ENCODE measurements at regions not wholly inside any gene's neighbourhood (a gene's known extent, or its start where the extent isn't known, plus 50 kb on each side); places are given as distances from the start of the nearest gene placed in this dataset.
"Not testable (repeated sequence)": the region's sequence is repeated elsewhere in the genome, so short reads cannot be mapped to it uniquely, and the experiment has no call there.

DNA sequence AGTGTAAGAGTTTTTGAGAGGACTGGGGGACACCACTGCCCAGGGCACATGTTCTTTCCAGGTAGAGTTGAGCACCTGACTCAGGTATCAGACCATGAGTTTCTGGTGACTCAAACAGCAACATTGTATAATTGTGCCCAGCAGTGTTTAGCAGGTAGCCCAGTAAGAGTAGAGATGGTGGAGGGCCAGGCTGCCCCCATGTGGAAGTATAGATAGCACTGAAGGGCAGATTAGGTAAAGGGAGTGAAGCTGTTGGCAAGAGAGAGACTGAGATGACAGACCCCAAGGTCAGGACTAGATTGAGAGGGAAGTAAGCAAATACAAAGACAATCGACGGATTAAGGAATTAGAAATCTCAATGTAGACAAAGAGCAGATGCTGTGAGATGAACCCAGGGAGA is 74.6 kb downstream of the TRIM42 start:
- no peak for DNase-seq

DNA sequence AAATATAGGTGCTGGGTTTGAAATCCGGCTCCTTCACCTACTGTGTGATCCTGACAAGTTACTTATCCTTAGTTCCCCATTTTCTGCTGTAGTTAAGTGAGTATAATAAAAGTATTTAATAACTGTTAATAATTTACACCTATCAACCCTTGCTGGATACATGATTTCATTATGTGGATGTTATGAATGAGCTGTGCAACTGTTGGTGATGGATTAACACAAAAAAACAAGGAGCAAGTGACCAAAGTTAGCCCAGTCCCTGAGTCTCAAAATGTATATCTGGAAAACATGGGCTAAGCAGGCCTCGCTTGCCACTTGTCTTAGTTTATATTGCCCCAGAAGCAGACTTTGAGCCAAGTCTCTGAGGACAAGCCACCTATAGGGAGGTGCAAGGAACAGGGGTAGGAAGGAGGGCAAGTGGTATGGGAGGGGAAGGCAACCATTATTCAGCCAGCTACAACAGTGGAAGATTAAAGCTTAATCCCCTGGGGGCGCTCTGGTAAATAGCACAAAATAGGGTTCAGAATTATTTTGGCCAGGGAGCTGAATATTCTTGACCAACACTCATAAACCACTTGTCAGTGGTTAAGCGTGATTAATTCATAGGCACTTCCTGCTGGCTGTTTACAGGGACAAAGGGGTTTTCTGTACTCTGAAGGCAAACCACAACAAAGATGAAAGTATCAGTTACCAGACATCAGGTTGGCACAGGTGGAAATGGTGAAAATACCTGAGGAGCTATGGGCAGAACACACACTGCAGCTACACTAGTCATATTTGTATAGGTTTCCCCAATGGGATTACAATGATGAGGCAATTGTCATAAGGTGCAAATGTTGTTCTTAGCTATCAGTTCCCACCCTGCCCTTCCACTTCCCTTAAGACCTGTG is 76.2 kb downstream of the TRIM42 start:
- DNase-seq, result peak; percentile 11

DNA sequence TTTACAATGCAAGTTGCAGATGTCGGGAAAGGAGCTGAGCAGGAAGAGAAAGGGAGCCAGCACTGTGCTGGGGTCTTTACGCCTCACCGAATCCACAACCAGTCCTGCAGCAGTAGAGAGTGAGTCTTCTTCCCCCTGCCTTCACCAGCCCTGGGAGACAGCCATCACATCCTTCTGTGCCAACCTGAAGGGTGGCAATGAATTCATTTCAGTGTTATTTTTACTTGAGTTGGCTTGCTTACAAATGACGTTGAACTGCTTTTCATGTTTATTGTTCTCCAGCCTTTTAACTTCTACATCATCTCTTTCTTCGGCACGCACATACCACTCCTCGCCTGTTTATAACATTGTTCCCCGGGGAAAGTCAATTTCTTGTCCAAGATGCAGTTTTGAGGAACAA is 77.1 kb downstream of the TRIM42 start:
- DNase-seq, result no peak

DNA sequence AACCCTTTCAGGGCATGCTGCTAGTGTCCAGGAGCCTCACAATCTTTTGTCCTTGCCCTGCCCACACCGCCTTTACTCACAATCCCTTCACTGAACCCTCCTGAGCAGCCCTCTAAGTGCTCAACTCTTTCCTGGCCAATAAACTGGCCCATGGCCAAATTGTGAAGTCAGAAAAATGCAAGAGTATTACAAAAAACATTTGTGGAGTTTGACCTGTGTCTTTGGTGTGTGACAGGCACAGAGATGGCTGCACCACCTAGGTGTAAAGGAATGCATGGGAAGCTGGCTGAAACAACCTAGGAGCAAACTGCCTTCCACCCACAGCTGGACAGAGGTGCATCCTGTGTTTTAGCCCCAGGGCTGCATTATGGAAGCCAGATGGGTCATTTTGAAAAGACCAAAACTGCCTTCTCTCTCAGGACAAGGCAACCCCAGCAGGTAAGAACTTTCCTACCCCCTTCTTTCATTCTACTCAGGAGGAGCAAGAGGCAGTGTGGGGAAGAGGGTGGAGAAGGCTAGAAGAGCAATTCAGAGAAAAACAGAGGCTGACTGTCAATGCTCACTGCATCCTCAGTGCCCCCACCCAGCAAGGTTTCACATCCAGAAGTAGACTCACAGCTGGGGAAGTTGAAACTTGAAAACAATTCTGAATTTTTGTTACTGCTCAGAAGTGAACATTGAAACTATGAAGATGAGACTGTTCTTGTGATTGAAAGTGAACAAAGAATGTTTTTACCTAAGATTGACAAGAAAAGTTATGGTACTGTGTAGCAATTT is 78.6 kb downstream of the TRIM42 start:
- DNase-seq, result peak; percentile 1

DNA sequence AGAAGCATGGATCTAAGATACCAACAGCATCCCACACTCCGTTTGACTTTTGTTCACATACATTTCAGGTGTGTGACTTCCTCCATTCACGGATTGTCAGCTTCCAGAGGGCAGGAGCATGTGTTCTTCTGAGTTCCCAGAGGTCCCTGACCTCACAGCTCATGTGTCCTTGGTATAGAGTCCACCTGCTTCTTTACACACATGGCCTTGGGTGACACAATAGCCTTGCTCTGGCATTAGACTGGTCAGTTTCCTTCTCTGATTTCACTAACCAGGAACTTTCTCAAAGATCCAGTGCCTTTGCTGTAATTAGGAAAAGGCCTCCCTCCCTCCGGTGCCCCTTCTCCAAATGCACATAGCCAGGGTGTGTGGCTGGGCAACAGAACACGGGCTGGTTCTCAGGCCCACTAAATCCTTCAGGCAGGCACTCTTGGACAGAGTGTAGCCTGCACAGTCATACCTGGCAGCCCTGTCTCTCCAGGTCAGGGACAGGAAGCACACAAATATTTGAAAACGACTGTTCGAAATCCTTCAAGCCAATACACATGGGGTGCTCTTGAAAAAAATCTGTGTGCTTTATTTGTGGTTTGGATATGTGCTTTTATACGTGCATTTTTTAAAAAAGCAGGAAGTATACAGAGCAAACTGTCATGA is 81.1 kb downstream of the TRIM42 start:
- peak; percentile 1 for DNase-seq

DNA sequence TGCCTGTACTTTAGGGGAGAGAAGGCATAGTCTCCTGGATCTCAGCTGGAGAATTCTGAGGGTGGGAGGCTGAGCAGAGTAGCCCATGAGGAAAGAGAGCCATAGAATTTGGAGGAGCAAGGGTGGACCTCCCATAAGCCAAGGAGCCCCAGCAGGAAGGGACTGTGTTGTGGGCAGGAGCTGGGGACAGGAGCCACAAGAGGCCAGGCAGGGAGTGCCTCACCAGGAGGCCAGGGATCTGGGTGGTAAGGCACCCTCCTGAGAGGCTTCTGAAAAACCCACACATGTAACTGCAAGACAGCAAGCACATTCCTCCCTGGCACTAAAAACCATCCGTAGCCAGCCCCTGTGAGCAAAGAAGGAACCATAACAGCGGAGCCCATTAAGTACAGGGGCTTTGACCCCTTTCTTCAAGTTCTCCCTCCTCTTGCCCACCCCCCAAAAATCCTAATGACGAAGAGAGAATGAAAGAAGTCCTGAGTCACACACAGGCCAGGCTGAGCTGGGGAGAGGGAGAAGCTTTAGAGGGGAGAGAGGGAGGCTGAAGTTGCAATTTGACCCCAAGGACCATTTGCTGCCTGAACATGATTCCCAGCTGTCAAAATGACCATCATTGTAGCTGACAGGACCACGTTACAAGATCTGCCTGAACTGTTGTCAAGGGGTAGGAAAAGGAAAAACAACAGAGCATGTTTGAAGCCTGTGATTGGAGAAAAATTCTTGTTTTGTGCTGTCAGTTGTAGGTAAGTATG is 82.6 kb downstream of the TRIM42 start:
- no peak for DNase-seq

DNA sequence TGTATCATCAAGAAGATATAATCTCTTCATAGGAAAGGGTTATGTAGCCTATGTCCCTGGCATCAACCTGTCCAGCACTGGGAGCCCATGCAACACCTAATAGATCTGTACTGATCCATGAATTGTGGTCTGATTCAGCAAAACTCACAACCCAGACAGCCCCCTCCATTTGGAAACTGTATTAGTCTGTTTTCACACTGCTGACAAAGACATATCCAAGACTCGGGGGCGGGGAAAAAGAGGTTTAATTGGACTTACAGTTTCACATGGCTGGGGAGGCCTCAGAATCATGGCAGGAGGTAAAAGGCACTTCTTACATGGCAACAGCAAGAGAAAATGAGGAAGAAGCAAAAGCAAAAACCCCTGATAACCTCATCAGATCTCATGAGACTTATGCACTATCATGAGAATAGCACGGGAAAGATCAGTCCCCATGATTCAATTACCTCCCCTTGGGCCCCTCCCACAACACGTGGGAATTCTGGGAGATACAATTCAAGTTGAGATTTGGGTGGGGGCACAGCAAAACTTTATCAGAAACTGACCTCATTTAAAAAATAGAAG is 83.3 kb downstream of the TRIM42 start:
- no peak for DNase-seq

DNA sequence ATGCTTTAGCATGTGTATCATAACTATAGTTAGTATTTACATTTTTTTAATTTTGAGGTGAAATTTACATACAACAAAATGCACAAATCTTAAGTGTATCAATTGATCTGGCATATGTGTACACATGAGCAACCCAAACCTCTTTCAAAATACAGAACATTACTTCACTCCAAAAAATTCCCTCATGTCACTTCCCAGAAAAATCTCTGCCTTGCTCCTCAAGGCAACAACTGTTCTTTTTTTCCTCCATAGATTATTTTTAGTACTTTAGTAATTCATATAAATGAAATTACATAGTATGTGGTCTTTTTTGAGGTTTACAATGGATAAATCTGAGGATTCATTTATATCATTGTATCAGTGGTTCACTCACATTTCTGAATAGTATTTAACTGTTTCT is 84.9 kb downstream of the TRIM42 start:
- DNase-seq, result no peak

DNA sequence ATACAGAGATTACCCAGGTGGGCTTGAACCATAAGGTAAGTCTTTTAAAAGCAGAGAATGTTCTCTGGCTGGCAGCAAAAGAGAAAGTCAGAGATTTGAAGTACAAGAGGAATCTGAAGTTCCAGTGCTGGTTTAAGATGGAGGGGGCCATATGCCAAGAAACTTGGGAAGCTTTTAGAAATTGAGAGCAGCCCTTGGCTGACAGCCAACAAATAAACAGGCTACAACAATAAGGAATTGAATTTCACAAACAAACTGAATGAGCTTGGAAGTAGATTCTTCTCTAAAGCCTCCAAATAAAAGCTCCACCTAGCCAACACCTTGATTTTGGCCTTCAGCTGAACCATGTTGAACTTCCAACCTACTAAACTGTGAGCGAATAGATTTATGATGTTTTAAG is 85.7 kb downstream of the TRIM42 start:
- DNase-seq, result no peak

DNA sequence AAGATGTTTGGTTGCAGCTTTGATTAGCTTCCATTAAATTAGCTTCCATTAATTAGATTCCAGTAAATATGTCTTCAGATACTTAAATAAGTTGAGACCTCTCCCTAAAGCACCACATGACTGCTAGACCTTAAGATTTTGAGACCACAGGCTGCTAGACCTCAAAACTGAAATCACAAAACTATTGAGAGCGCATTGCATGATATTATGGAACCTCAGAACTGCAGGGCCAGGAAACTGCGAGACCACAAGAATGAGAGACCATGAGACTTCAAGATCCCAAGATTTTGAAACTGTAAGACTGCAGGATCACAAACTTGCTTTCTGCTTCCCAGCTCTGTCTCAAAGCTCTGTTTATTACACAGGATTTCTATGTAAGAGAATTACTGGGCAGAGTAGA is 87.4 kb downstream of the TRIM42 start:
- peak; percentile 3 for DNase-seq

DNA sequence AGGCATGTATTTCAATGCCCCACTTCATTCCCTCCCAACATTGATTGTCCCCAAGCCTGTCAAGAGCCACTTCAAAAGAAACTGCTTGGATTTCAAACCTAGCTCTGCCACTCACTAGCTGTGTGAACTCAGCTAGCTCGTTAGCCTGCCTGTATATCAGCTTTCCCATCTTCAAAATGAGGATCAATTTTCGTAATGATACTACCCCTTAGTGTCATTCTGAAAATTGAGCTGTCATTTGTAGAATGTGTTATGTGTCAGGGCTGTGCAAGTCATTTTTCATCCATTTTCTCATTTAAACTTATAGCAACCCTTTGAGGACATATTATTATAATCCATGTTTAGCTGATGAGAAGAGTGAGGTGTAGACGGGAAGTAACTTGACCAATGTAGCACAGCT is 88.6 kb downstream of the TRIM42 start:
- DNase-seq, result peak; percentile 66

DNA sequence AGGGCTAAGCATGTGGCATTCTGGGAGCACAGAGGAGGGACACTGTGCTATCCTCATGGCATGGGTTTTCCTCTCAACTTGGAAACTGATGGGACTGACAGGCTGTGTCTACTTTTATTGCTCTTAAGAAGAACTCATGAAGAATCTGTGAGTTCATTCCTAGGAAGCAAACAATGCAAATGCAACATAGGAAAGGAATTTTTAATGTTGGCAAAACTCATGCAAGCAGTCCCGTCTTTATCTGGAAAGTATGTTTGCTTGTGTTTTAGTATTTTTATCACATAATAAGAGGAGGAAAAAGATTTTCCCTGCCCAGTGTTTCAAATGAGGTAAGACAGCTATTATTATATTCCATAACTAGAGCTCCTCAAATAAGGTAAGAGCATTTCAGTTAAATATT is 89.7 kb downstream of the TRIM42 start:
- no peak for DNase-seq

DNA sequence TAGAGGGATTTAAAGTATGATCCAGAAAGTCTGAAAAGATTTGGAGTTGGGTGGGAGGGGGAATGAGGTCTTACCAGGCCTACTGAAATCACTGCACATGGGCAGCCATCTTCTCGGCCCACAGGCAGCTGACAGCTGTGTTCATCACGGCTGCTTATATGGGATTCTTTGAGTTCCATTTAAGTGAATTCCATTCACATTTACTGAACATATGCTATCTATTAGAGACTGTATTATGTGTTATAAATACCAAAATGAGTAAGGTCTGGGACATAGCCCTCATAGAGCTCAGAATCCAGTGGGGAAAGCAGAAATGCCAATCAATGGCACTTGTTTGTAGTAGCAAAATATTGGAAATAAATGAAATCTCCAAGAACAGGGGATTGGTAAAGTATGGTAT is 91.1 kb downstream of the TRIM42 start:
- no peak for DNase-seq

DNA sequence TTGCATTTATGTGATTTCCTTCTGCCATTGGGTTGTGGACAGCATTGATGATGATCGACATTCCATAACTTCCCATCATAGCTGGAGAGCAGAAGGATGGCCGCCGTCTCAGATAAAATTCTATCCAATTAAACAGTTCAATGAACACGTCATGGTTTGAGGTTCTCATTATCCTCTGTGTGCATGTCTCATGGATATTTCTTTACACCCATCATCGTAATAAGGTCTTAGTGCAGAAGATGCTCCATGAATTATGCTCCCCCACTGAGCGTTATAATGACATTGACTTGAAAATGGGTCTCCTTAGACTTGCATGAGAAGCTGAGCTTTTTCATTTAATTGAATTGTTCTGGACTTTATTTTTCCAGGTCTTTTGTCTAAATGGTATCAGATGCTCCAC is 92.1 kb downstream of the TRIM42 start:
- no peak for DNase-seq

DNA sequence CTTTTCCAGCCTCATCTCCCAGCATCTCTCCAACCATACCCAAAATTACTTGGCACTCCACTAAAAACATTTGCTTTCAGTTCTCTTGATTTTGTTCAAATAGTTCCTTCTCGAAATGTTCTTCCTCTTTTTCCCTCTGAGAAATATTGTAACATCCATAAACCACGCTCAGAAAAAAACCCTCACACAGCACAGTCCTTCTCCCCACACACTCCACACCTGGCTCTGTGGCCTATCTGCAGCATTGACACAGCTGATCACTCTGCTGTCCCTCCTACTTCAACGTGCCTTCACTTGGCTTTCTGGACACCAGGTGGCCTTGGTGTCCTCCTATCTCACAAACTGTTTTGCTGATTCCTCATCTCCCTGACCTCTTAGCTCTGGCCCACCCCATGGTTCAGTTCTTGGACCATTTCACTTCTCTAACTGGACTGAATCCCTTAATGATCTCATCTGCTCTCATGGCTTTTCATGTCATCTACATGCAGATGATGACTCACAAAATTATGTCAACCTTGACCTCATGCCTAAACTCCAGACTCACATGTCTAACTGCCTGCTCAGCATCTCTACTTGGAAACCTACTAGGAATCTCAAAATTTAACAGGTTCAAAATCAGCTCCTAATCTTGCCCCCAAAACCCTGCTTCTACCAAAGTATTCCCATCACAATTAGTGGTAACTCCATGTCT is 93.3 kb downstream of the TRIM42 start:
- DNase-seq, result no peak

DNA sequence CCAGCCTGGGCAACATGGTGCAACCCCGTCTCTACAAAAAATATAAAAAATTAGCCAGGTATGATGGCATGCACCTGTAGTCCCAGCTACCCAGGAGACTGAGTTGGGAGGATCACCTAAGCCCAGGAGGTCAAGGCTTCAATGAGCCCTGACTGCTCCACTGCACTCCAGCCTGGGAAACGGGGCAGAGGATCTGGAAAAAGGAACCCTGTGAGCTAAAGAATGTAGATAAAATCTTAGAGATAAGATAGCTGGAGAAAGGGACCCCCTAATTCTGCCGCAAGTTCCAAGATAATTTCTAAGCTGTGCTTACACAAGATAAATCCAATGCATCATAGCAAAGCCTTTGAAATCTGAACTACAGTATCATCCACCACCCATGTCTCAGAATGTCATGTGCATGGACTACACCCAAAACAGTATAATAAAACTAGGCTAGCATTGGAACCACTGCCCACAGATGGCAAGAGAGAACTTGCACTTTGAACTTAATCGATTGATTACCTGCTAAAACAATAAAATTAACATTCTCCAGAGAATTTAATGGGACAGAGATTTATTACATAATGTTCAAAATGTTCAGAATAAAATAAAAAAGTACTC is 99.9 kb downstream of the TRIM42 start:
- no peak for DNase-seq

DNA sequence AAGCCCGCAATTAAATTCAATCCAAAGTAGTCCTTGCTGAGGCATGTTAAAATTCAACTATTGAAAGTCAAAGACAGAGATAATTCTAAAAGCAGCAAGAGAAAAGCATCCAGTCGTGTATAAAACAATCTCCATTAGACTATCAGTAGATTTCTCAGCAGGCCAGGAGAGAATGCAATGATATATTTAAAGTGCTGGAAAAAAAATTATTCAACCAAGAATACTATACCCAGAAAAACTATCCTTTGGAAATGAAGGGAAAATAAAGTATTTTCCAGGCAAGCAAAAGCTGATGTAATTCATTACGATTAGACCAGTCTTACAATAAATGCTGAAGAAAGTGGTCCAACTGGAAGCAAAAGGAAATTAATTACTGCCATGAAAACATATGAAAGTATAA is 113.5 kb downstream of the TRIM42 start:
- no peak for DNase-seq

DNA sequence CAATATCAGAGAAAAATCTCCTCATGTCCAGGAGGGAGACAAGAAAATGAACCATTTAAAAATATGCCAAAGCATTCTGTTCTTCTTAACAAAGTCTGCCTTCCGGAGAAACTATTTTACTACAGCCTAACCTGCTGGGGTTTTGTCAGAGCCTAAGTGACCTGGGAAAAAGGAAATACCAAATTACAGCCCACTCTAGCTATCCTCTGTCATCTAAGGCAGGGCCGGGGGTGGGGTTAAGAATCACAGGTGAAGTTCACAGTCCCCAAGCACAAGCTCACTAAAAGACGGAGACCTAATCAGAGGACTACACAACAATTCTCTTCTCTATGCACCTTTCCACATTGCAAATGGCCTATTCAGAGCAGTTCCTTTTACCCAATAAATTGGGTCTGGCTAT is 116.6 kb downstream of the TRIM42 start:
- DNase-seq, result no peak

DNA sequence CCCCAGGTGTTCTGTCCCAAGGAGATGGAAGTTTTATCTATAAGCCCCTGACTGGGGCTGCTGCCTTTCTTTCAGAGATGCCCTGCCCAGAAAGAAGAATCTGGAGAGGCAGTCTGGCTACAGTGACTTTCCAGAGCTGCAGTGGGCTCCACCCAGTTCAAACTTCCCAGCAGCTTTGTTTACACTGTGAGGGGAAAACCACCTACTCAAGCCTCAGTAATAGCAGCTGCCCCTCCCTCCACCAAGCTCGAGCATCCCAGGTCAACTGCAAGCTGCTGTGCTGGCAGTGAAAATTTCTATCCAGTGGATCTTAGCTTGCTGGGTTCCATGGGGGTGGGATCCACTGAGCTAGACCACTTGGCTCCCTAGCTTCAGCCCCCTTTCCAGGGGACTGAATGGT is 125.0 kb downstream of the TRIM42 start:
- DNase-seq, result not testable (repeated sequence)

DNA sequence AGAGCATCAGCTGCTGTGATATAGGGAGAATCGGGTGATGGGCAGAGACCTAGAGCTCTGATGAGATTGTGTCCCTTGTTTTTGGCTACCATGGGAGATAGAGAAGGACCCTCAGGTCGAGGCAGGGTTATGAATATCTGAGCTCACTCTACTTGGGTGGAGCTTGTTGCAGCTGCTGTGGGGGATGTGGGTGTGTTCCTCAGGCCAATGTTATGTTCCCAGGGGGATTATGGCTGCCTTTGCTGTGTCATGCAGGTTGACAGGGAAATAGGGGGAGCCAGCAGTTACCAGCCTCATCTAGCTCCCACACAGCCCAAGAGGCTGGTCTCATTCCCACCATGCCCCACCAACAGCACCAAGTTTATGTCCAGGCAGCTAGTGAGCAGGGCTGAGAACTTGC is 131.5 kb downstream of the TRIM42 start:
- no peak for DNase-seq

DNA sequence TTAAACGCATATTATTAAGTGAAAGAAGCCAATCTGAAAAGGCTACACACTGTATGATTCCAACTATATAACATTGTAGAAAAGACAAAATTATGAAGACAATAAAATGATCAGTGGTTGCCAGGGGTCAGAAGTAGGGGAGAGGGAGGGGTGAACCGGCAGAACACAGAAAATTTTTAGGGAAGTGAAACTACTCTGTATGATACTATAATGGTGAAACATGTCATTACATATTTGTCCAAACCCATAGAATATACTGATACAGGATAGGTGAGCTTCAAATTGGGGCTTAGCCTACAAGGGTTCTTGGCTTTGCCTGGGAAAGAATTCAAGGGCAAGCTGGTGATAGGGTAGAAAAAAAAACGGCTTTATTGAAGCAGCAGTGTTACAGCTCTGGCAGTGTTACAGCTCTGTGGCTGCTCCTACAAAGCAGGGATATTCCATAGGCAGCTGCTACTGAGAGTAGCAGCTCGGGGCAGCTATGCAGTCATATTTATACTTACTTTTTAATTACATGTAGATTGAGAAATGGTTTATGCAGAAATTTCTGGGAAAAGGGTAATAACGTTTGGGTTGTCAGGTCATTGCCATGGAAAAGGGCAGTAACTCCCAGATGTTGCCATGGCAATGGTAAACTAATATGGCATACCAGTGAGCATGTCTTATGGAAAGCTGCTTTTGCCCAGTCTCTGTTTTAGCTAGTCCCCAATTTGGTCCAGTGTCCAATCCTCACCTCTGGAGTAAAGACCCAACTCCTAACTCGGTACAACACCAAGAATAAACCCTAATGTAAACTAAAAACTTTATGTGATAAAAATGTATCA is 125.1 kb upstream of the SLC25A36 start:
- no peak for DNase-seq

Measured in activated CD4-positive, alpha-beta T cell treated with anti-CD3 and anti-CD28 coated beads, Interleukin-10, Interleukin-2, amounts not matched to agents 100 ng/mL and 50 ng/mL, durations not matched to agents 16 hours and 8 hours (primary cell).